Superior temporal gyrus (tissue), 1 donor: ENCODE measurements at regions not wholly inside any gene's neighbourhood (a gene's known extent, or its start where the extent isn't known, plus 50 kb on each side); places are given as distances from the start of the nearest gene placed in this dataset.
"Not testable (repeated sequence)": the region's sequence is repeated elsewhere in the genome, so short reads cannot be mapped to it uniquely, and the experiment has no call there.

Experiments
- DNase-seq: peaks from one replicate; pipeline ENCODE4 v3.0.0-alpha.2; 2016; ENCODE audit errors: extremely low spot score

DNA sequence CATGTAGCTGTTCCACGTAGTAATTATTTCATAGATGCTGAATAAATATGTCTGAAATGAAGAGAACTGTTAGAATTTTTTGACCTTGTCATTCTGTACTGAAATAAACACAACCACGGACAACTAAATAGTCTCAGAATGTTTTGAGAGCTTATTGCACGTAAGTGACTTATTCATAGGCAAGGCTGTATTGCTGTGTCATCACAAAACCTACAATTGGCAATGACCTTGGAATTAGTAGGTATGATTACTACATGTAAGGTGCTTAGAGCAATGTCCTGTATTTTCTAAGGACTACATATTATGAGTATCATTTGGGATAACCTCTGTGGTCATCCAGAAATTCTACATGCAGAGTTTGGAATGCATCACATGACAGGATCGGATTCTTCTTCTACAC is 237.2 kb upstream of the PUDP start:
- DNase-seq: no peak

GRCh38 chrX:7378406-7378805 is 230.5 kb upstream of the PUDP start:
- no peak for DNase-seq

DNA sequence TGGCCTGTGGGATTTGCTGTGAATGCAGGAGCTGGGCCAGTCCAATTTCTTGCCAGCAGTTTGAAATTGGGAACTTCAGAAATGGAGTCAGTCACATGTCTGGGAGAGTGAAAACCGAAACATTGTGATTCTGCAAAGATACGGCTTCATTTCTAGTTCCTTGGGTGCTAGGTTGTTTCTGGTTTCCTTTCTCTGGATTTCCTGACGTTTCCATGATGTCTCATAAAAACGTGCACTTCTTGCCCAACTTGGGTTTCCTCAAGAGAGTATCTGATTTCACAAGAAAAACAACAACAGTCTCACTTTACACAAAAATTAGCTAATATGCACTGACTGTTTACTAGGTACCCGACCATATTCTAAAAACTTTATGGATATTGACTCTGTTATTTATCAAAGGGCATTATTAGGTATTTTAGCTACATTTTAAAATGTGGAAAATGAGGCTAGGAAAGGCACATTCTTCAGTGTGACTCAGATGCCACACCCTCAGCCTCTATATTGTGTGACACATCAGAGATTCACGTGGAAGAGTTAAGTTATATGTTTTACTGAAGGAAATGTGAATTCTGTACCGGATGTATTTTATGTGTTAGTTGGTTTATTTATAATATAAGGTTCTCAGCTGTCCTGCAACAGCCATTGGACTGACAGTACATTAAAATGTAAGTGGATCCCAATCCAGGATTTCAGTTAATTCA is 225.0 kb upstream of the PUDP start:
- no peak for DNase-seq

GRCh38 chrX:7362111-7362510 is 214.2 kb upstream of the PUDP start:
- no peak for DNase-seq

GRCh38 chrX:7351926-7352325 is 204.0 kb upstream of the PUDP start:
- DNase-seq: no peak

DNA sequence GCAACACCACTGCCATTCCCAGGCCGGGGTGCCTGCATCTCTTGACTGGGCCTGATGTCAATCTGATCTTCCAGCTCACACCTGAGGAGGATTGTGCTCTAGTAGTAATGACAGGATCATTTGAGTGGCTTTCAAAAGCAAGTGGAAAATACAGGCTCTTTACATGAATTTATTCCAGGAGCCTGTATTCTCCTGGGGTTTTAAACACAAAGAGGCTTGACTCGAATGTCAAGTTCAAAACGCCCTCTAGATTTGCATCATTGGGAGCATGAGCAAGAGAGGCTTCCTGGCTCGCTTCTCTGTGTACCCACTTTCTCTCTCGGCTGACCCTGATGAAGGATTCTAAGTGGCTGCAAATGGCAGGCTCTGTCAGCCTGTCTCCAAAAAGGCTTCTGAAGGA is 199.5 kb upstream of the PUDP start:
- no peak for DNase-seq

- DNase-seq: no peak
These were observed 198.1 kb upstream of the PUDP start for GRCh38 chrX:7346021-7346420.

- DNase-seq: peak; percentile 24
These were observed 195.2 kb upstream of the PUDP start for GRCh38 chrX:7343181-7343580.

DNA sequence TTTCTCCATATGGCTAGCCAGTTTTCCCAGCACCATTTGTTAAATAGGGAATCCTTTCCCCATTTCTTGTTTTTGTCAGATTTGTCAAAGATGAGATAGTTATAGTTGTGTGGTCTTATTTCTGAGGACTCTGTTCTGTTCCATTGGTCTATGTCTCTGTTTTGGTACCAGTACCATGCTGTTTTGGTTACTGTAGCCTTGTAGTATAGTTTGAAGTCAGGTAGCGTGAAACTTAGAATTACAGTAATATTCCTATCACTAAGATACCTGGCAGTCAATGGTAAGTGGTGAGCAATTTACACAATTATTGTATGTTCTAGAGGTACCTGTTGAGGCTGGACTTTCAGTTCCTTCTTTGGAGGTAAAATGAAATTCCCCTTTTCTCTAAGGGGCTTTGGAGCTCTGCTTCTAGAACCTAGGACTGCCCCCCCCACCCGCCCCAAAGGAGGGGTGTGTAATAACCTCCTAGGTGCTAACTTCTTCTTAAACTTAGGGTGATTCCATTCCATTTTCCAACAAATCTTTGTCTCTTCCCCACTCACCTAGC is 187.9 kb upstream of the PUDP start:
- DNase-seq: not testable (repeated sequence)

- DNase-seq: no peak
These were observed 186.4 kb upstream of the PUDP start for GRCh38 chrX:7334253-7334935.

DNA sequence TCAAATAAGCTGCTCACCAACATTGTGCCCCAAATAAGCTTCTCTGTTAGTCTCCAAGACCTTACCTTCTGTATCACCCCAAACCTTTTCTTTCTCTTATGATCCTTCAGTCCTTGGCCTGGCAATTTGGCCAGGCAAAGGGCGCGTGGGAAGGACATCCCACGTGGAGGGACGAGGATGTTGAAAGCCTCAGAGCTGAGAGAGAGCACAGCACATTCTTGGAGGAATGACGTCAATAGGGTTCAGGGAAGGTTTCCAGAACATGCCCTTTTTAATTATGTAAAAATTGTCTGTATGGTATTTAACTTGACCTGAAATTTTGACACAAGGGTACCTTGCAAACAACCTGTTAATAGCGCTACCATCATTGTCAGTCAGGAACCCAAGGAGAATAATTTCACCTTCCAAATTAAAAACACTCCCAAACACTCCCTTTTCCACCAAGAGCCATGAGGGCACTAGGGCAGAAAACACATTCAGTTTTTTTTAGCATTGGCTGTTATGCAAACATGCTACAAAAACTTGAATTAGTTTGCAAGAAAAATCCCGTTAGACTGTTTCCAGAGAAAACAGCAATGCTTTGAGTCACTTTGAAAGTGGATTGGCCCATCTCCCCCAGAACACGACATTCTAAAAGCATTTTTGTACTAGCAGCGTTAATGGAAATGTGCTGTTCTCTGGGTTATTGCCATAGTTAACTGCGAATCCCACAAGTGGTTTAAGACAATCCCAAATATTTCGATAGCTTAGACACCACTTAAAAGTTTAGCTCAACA is 183.2 kb upstream of the PUDP start:
- no peak for DNase-seq

DNA sequence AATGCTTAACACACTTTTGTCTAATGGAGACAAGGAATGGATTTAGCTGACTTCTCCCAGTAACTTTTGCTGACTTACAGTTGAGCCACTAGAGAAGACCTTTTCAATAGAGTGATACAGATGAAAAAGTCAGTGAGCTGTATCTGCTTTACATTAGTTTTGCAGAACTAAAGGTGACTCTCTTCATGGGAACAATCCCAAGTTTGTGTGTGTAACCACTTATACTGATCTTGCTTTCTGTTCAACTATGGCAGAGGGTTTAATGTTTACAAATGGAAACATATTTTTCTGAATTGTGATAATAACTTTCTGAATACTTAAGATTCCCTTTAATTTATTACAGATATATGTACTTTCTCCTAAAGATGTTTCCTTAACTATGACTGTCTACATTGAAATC is 182.6 kb upstream of the PUDP start:
- DNase-seq: no peak

DNA sequence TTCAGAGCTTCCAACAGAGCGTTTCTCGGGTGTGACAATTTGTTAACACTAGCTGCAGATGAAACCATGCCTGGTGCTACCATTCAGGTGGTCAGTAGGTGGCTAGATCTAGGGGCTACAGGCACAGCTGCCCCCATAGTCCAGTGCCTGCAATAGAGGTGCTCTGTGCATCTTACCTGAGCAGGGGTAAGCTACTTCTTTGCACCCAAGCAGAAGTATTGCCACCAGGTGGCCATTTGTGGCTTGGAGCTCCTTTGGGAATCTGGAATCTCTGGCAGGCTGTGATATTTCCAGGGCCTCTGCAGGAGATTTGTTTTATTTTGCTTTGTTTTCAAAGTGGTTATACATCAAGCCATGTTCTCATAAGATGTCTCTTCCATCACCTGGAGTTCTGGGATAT is 170.7 kb upstream of the PUDP start:
- no peak for DNase-seq

- peak; percentile 12 for DNase-seq
These were observed 170.3 kb upstream of the PUDP start for GRCh38 chrX:7318241-7318640.

DNA sequence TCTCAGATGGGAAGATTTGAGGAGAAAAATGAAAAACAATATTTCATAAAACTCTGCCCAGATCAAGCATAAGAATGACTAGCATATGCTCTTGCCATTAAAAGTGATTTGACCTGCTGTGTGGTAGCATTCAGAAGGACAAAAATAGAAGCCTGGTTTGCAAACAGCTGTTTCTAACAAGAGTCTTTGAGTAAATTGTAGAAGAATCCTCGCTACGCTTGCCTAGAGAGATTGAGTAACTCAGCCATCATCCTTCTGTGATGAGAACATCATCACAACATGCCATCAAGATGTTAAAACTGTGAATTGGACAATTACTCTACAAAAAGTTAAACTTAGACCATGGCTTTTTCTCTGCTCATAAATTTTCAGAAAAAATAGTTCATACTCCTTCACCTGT is 168.9 kb upstream of the PUDP start:
- peak; percentile 9 for DNase-seq

GRCh38 chrX:7316280-7316679 is 168.3 kb upstream of the PUDP start:
- DNase-seq: no peak

- no peak for DNase-seq
These were observed 166.5 kb upstream of the PUDP start for GRCh38 chrX:7314425-7314824.

DNA sequence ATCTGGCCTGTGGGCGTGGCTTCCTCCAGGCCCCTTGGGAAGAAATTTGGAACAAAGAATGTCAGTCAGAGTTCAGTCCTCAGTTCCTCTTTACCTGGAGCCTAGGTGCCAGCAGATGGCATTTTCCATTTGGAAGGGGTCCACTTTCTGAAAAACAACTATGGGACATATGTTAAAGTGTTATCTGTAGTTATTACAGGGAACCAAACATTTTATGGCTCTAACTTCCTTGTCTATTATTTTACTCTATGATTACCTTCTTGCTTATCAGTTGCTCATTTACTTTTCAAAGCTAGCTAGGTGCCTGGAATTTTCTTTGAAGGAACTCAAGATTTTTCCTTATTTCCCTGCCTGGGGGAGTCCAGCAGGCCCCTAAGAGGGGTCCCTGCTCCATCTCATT is 159.8 kb upstream of the PUDP start:
- DNase-seq: no peak

DNA sequence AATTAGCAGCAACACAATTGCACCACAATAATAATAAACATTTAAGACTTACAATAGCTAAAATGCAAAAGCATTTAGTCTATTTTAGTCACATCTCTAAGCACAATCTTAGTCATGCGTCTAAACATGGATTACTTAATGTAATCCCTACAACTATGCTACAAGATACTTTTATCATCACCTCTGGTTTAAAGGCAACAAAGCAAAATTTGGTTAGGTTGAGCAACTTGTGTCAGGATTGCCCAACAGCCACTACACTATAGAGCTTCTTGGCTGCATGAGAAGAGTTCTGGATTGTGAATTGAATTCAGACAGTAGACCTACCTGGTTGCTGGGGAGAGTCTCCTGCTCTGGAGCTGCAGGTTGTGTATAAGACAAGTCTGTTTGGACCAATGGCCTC is 146.5 kb upstream of the PUDP start:
- DNase-seq: no peak

GRCh38 chrX:7286168-7286837 is 138.3 kb upstream of the PUDP start:
- no peak for DNase-seq

GRCh38 chrX:7285765-7286164 is 137.8 kb upstream of the PUDP start:
- DNase-seq: no peak

DNA sequence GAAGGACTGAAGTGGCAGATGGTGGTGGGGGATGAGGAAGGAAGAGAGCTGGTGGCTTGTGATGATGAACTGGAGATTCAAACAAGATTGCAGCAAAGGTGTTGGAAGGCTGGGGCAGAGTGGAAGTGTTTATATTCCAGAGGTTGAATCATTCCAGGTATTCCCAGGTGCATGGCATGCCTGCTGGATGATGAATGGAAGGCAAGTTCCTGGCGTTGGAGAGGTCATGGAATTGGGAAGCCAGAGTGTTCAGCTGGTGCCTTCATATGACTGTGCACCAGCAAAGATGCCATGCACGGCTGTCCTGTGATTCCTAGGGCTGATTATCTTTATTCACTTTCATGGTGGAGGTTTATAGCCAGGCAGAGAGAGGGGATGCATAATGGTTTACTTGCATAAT is 135.8 kb upstream of the PUDP start:
- no peak for DNase-seq
